ENCODE measurements at regions not wholly inside any gene's neighbourhood (a gene's known extent, or its start where the extent isn't known, plus 50 kb on each side); places are given as distances from the start of the nearest gene placed in this dataset.

DNA sequence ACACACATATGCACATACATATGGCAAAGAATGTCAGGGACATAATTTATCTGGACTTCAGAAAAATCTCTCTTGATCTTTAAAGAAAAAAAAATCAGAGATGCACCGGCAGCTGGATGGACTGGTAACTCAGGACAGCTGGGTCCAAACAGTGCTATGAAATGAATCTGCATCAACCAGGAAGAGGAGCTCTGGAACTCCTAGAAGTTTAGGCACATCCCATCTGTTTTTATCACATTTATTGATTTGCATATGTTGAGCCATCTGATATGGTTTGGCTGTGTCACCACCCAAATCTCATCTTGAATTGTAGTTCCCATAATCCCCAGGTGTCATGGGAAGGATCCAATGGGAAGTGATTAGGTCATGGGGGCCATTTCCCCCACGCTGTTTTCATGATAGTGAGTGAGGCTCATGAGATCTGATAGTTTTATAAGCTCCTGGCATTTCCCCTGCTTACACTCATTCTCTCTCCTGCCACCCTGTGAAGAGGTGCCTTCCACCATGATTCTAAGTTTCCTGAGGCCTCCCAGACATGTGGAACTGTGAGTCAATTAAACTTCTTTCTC lies 87.7 kb upstream of the AKIP1 start:
- TF ChIP-seq, protein P1, sequence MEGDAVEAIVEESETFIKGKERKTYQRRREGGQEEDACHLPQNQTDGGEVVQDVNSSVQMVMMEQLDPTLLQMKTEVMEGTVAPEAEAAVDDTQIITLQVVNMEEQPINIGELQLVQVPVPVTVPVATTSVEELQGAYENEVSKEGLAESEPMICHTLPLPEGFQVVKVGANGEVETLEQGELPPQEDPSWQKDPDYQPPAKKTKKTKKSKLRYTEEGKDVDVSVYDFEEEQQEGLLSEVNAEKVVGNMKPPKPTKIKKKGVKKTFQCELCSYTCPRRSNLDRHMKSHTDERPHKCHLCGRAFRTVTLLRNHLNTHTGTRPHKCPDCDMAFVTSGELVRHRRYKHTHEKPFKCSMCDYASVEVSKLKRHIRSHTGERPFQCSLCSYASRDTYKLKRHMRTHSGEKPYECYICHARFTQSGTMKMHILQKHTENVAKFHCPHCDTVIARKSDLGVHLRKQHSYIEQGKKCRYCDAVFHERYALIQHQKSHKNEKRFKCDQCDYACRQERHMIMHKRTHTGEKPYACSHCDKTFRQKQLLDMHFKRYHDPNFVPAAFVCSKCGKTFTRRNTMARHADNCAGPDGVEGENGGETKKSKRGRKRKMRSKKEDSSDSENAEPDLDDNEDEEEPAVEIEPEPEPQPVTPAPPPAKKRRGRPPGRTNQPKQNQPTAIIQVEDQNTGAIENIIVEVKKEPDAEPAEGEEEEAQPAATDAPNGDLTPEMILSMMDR (IDR thresholded peaks at IDR 0.05): no peak
- TF ChIP-seq POLR2A (IDR thresholded peaks at IDR 0.05): no peak
